ENCODE measurements at regions not wholly inside any gene's neighbourhood (a gene's known extent, or its start where the extent isn't known, plus 50 kb on each side); places are given as distances from the start of the nearest gene placed in this dataset.

DNA sequence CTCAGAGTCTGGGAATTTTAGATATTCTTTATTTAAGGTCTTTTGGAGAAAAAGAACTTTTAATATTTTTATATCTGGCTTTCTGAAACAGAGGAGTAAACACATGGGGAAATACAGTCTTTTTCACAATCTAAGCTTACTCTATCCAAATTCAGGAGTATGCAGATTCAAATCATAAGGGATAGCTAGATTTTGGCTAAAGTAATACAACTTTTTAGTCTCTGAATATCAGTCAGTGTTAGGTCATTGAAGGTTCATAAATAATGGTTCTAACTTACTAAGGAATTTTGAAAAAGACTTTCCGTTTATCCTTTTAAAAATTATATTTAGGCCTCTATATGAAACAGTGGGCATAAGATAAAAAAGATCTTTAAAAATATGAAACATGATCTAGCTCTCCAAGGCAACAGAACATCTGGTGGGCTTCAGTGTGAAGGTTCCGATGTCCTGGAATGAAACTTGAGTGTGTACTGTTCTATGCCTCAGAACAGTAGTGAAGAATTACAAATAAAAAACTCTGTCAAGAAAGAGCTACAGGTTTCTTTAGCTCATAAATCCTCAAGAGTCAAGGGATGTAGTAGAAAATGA lies 165.2 kb upstream of the PDGFD start:
- Histone ChIP-seq H3K4me3 (ENCODE audit: low read length) (no peak overlapping the region), H3K9me3 (ENCODE audit: low read length) (no peaks in the 10 kb centered on the region), H2AFZ (ENCODE audit: low read depth, low read length) (no peak overlapping the region), H3K4me1 (ENCODE audit: insufficient read depth, low read length) (no peaks in the 10 kb centered on the region), H3K27me3 (ENCODE audit: insufficient read depth, low read length) (no peaks in the 10 kb centered on the region), H3K36me3 (ENCODE audit: insufficient read depth, low read length) (no peaks in the 10 kb centered on the region)

DNA sequence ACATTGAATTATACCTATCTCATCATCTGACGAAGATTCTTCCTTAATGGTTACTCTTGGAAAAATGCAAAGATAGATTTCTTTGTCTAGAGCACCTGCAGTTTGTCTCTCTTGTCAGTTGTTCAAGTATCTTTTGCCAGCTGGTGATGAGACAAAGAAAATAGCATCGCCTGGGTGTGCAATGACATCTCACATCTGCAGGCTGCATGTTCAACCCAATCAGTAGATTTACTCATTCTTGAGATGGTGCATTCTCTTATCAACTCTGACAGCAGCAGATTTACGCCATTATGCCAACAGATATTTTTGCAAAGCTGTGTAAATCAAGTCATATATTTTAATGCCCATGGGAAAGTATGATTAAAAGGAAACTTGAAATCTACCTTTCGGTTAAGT lies 164.6 kb upstream of the PDGFD start:
- H3K27me3 ChIP-seq (ENCODE audit: insufficient read depth, low read length) = no peaks in the 10 kb centered on the region
- H3K36me3 ChIP-seq (ENCODE audit: insufficient read depth, low read length) = no peaks in the 10 kb centered on the region
- H3K9me3 ChIP-seq (ENCODE audit: low read length) = no peaks in the 10 kb centered on the region
- H3K4me1 ChIP-seq (ENCODE audit: insufficient read depth, low read length) = no peaks in the 10 kb centered on the region
- H3K4me3 ChIP-seq (ENCODE audit: low read length) = no peak overlapping the region
- no peak overlapping the region for H2AFZ ChIP-seq (ENCODE audit: low read depth, low read length)

DNA sequence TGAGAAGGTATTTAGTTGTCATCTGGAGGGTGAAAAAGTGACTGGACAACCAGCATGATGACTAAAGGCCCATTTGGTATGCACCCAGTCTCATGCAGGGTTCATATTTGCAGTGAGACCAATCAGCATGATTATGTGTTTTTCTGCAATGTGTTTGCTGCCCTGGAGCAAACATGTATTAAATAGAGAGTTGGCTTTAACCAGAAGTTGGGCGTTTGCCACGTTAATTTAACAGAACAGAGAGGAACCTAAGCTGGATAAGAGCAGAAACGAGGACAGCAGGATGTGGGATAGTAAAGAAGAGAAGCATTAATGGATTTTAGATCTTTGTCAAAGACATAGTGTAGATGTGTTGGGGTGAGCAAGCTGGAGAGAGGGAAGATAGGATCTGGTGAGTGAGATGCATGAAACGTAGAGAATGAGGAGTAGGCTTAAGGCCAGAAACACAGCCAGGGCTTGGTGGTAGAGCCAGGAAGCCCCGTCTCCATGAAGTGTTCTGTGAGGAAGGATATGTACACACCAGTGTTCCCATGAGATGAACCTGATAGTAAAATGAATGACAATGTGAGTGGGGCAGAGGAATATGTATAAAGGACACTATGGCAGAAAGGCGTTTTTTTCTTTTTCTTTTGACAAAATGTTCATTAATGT lies 164.0 kb upstream of the PDGFD start:
- H3K4me3 ChIP-seq (ENCODE audit: low read length) = no peak overlapping the region
- H3K27me3 ChIP-seq (ENCODE audit: insufficient read depth, low read length) = no peaks in the 10 kb centered on the region
- no peaks in the 10 kb centered on the region for H3K4me1 ChIP-seq (ENCODE audit: insufficient read depth, low read length)
- no peak overlapping the region for H2AFZ ChIP-seq (ENCODE audit: low read depth, low read length)
- H3K36me3 ChIP-seq (ENCODE audit: insufficient read depth, low read length) = no peaks in the 10 kb centered on the region
- H3K9me3 ChIP-seq (ENCODE audit: low read length) = no peaks in the 10 kb centered on the region

DNA sequence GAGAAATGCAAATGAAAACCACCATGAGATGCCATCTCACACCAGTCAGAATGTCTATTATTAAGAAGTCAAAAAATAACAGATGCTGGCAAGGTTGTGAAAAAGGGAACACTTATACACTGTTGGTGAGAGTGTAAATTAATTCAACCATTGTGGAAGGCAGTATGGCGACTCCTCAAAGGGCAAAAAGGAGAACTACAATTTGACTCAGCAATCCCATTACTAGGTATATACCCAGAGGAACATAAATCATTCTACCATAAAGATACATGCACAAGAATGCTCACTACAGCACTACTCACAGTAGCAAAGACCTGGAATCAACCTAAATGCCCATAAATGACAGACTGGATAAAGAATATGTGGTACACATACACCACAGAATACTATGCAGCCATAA lies 161.1 kb upstream of the PDGFD start:
- H2AFZ ChIP-seq (ENCODE audit: low read depth, low read length) = no peak overlapping the region
- H3K4me3 ChIP-seq (ENCODE audit: low read length) = no peak overlapping the region
- no peaks in the 10 kb centered on the region for H3K4me1 ChIP-seq (ENCODE audit: insufficient read depth, low read length)
- H3K27me3 ChIP-seq (ENCODE audit: insufficient read depth, low read length) = no peaks in the 10 kb centered on the region
- no peaks in the 10 kb centered on the region for H3K9me3 ChIP-seq (ENCODE audit: low read length)
- H3K36me3 ChIP-seq (ENCODE audit: insufficient read depth, low read length) = no peaks in the 10 kb centered on the region

DNA sequence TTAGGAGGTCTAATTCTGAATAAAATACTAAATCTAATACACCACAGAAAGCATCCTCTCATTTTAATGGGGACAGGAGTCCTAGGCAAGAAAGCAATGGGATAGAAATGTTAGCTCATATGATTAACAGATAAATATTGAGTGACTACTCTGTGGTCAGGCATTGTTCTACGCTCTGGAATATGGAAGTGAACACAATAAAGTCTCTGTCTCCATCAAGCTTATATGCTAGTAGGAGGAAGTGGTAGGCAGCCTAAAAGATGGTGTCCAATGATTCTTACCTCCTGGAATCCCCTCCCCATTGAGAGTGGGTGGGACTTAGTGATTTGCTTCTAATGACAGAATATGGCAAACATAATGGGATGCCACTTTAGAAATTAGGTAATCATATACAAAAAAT lies 160.3 kb upstream of the PDGFD start:
- Histone ChIP-seq H3K4me3 (ENCODE audit: low read length) (no peak overlapping the region), H3K9me3 (ENCODE audit: low read length) (no peaks in the 10 kb centered on the region), H3K4me1 (ENCODE audit: insufficient read depth, low read length) (no peaks in the 10 kb centered on the region), H3K27me3 (ENCODE audit: insufficient read depth, low read length) (no peaks in the 10 kb centered on the region), H3K36me3 (ENCODE audit: insufficient read depth, low read length) (no peaks in the 10 kb centered on the region), H2AFZ (ENCODE audit: low read depth, low read length) (no peak overlapping the region)

GRCh38 chr11:104323841-104324240 lies 159.9 kb upstream of the PDGFD start:
- Histone ChIP-seq H2AFZ (ENCODE audit: low read depth, low read length) (no peak overlapping the region), H3K9me3 (ENCODE audit: low read length) (no peaks in the 10 kb centered on the region), H3K4me1 (ENCODE audit: insufficient read depth, low read length) (no peaks in the 10 kb centered on the region), H3K27me3 (ENCODE audit: insufficient read depth, low read length) (no peaks in the 10 kb centered on the region), H3K4me3 (ENCODE audit: low read length) (no peak overlapping the region), H3K36me3 (ENCODE audit: insufficient read depth, low read length) (no peaks in the 10 kb centered on the region)

DNA sequence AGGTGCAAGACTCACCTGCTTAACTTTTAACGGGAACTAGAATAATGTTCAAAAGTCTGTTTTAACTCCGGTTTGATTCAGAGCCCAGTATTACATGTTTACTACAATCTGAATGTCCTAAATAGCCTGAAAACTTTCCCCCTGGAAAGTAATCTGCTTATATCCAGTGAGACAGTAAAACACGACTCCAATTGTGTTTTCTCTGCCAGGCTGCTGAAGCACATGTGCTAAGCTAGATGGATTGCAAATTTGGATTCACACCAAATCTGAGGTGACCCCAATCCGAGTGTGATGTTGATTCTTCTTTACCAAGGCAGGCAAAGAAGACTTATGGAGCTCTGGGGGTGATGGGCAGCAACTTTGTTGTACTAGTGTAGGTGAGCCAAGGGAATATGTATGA lies 158.7 kb upstream of the PDGFD start:
- Histone ChIP-seq H3K4me3 (ENCODE audit: low read length) (no peak overlapping the region), H2AFZ (ENCODE audit: low read depth, low read length) (no peak overlapping the region), H3K4me1 (ENCODE audit: insufficient read depth, low read length) (no peaks in the 10 kb centered on the region), H3K9me3 (ENCODE audit: low read length) (no peaks in the 10 kb centered on the region), H3K27me3 (ENCODE audit: insufficient read depth, low read length) (no peaks in the 10 kb centered on the region), H3K36me3 (ENCODE audit: insufficient read depth, low read length) (no peaks in the 10 kb centered on the region)

GRCh38 chr11:104320956-104321355 lies 157.0 kb upstream of the PDGFD start:
- Histone ChIP-seq H3K4me1 (ENCODE audit: insufficient read depth, low read length) (no peaks in the 10 kb centered on the region), H3K36me3 (ENCODE audit: insufficient read depth, low read length) (no peaks in the 10 kb centered on the region), H2AFZ (ENCODE audit: low read depth, low read length) (no peak overlapping the region), H3K4me3 (ENCODE audit: low read length) (no peak overlapping the region), H3K27me3 (ENCODE audit: insufficient read depth, low read length) (no peaks in the 10 kb centered on the region), H3K9me3 (ENCODE audit: low read length) (no peaks in the 10 kb centered on the region)

DNA sequence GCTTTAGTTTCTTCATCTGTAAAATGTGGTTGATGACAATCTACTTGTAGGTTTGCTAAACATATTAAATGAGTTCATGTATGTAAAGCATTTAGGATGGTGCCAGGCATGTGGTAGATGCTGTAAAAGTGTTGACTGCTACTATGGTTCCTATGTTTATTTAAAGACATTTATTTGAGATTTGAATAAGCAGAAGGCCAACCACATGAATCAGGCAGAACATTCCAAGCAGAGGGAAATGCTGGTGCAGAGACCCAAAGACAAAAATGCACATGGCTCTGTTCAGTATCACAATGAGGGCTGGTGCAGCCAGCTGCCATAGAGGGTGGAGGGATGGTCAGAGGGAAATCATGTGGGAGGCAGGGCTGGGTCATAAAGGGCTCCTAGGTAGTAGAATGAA lies 156.2 kb upstream of the PDGFD start:
- H3K4me1 ChIP-seq (ENCODE audit: insufficient read depth, low read length) = no peaks in the 10 kb centered on the region
- H2AFZ ChIP-seq (ENCODE audit: low read depth, low read length) = no peak overlapping the region
- H3K4me3 ChIP-seq (ENCODE audit: low read length) = no peak overlapping the region
- no peaks in the 10 kb centered on the region for H3K9me3 ChIP-seq (ENCODE audit: low read length)
- H3K27me3 ChIP-seq (ENCODE audit: insufficient read depth, low read length) = no peaks in the 10 kb centered on the region
- H3K36me3 ChIP-seq (ENCODE audit: insufficient read depth, low read length) = no peaks in the 10 kb centered on the region

DNA sequence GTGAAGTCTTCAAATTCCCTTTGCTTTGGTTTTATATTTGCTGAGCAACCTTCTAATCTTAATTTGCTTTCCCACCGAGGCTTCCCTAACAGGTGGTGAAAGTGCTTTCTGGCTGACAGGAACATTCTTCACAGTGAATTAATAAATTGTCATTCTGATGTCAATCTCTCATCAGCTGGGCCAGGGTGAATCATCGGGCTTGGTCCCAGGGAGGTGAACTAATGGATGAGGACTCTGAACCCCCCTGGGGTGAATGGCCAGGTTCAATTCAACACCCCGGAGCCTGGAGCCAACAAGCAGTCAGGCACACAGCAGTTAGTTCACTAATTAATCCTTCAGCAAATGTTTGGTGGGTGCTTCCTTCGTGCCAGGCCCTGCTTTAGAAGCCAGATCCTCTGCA lies 155.4 kb upstream of the PDGFD start:
- Histone ChIP-seq H2AFZ (ENCODE audit: low read depth, low read length) (no peak overlapping the region), H3K4me3 (ENCODE audit: low read length) (no peak overlapping the region), H3K36me3 (ENCODE audit: insufficient read depth, low read length) (no peaks in the 10 kb centered on the region), H3K27me3 (ENCODE audit: insufficient read depth, low read length) (no peaks in the 10 kb centered on the region), H3K9me3 (ENCODE audit: low read length) (no peaks in the 10 kb centered on the region), H3K4me1 (ENCODE audit: insufficient read depth, low read length) (no peaks in the 10 kb centered on the region)

- Histone ChIP-seq H3K4me1 (ENCODE audit: insufficient read depth, low read length) (no peaks in the 10 kb centered on the region), H3K36me3 (ENCODE audit: insufficient read depth, low read length) (no peaks in the 10 kb centered on the region), H3K9me3 (ENCODE audit: low read length) (no peaks in the 10 kb centered on the region), H3K27me3 (ENCODE audit: insufficient read depth, low read length) (no peaks in the 10 kb centered on the region), H2AFZ (ENCODE audit: low read depth, low read length) (no peak overlapping the region), H3K4me3 (ENCODE audit: low read length) (no peak overlapping the region)
These were observed 143.0 kb upstream of the PDGFD start for GRCh38 chr11:104306862-104307474.

GRCh38 chr11:104301776-104302175 lies 137.8 kb upstream of the PDGFD start:
- Histone ChIP-seq H3K36me3 (ENCODE audit: insufficient read depth, low read length) (no peaks in the 10 kb centered on the region), H2AFZ (ENCODE audit: low read depth, low read length) (no peak overlapping the region), H3K27me3 (ENCODE audit: insufficient read depth, low read length) (no peaks in the 10 kb centered on the region), H3K4me1 (ENCODE audit: insufficient read depth, low read length) (no peaks in the 10 kb centered on the region), H3K4me3 (ENCODE audit: low read length) (no peak overlapping the region), H3K9me3 (ENCODE audit: low read length) (no peaks in the 10 kb centered on the region)

DNA sequence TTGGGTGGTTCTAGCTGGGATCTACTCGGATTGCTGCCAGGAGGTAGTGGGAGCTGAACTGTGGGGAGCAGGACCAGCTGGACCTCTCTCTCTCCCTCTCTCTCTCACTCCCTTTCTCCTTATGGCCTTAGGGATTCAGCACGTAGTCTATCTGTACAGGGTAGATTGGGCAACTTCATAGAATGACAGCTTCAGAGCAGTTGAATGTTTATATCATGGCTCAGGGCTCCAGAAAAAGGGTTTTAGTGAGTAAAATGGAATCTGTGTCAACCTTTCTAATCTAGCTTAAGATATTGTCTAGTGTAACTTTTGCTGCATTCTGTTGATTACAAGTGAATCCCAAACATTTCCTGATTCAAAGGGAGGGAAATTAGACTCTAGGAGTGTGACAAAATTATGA lies 127.7 kb upstream of the PDGFD start:
- no peaks in the 10 kb centered on the region for H3K36me3 ChIP-seq (ENCODE audit: insufficient read depth, low read length)
- H3K4me1 ChIP-seq (ENCODE audit: insufficient read depth, low read length) = no peaks in the 10 kb centered on the region

DNA sequence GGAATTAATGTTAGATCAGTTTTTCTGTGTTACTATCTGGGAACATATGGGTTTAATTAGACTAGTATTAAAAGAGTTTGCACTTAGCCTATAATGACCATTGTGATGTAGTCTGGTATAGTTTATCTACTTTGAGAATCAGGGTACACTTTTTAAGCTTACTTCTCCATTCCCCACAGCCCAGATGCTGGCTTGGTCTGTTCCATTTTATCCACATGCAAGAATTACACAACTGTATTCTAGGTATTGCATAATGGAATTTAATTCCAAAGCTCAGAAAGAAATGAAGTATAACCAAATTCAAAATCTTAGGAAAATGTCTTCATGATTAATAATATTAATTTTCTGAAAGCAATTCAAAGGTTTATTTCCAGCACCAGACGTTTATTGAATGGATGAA lies 122.2 kb upstream of the PDGFD start:
- no peaks in the 10 kb centered on the region for H3K36me3 ChIP-seq (ENCODE audit: insufficient read depth, low read length)
- no peak overlapping the region for H2AFZ ChIP-seq (ENCODE audit: low read depth, low read length)
- no peaks in the 10 kb centered on the region for H3K27me3 ChIP-seq (ENCODE audit: insufficient read depth, low read length)
- H3K4me1 ChIP-seq (ENCODE audit: insufficient read depth, low read length) = no peaks in the 10 kb centered on the region
- H3K9me3 ChIP-seq (ENCODE audit: low read length) = no peaks in the 10 kb centered on the region
- H3K4me3 ChIP-seq (ENCODE audit: low read length) = no peak overlapping the region

More for the DNA sequence above, 127.7 kb upstream of the PDGFD start:
- Histone ChIP-seq H3K27me3 (ENCODE audit: insufficient read depth, low read length) (no peaks in the 10 kb centered on the region), H3K9me3 (ENCODE audit: low read length) (no peaks in the 10 kb centered on the region), H3K4me3 (ENCODE audit: low read length) (no peak overlapping the region), H2AFZ (ENCODE audit: low read depth, low read length) (peak overlapping the region; percentile 46)
